Thyroid gland (tissue), 4 donors: ENCODE measurements at regions not wholly inside any gene's neighbourhood (a gene's known extent, or its start where the extent isn't known, plus 50 kb on each side); places are given as distances from the start of the nearest gene placed in this dataset.

Experiments
- DNase-seq, 2 donors: peaks; one replicate each; pipeline ENCODE4 v3.0.0-alpha.2; 2019
- H3K27ac ChIP-seq, 3 donors: fragments of 200-600 bp; sonication (generic); 1 replicate in 2 of 3; 2 replicates in 1 of 3; pipeline ENCODE4 v1.5.1; 2016 to 2019; ENCODE audit warnings: mild to moderate bottlenecking in 1 of 3, moderate library complexity in 1 of 3
- H3K27me3 ChIP-seq: fragments of 200-600 bp; sonication (generic); one replicate; pipeline ENCODE4 v1.5.1; 2019
- H3K36me3 ChIP-seq, 2 donors: fragments of 200-600 bp; sonication (generic); one replicate each; pipeline ENCODE4 v1.5.1; 2016 to 2019
- H3K4me1 ChIP-seq, 2 donors: fragments of 200-600 bp; sonication (generic); one replicate each; pipeline ENCODE4 v1.5.1; 2017 to 2019
- H3K4me3 ChIP-seq, 3 donors: fragments of 200-600 bp; sonication (generic); replicated peaks in 1 of 3; 1 replicate in 2 of 3; 2 replicates in 1 of 3; pipeline ENCODE4 v1.5.1; 2016; ENCODE audit warnings: mild to moderate bottlenecking in 1 of 3
- H3K9me3 ChIP-seq: fragments of 200-600 bp; sonication (generic); one replicate; pipeline ENCODE4 v1.5.1; 2017
- POLR2A ChIP-seq, 2 donors: fragments of 450-650 bp; IDR thresholded peaks; one replicate each; pipeline ENCODE4 v1.6.1; 2017; ENCODE audit warnings: antibody characterized with exemption in 2 of 2, mild to moderate bottlenecking in 2 of 2, moderate library complexity in 1 of 2
- WGBS, 2 donors: methylation state at CpG; one replicate each; pipeline ENCODE4 v1.1.5; 2017; 5-methylcytosine and 5-hydroxymethylcytosine counted together
- intact Hi-C: fragments of 100-400 bp; cut with DNase I; formaldehyde crosslinking; loops from one replicate; pipeline ENCODE4 v1.15.1; 2023
- TF ChIP-seq, protein P1 (sequence below), 6 experiments: fragments of 200-600 bp in 3 of 6; fragments of 450-650 bp in 3 of 6; sonication (generic) in 3 of 6; IDR thresholded peaks; one replicate each; pipeline ENCODE4 v1.5.1; 2016 to 2019; ENCODE audit warnings: antibody characterized with exemption in 6 of 6, mild to moderate bottlenecking in 2 of 6, inconsistent platforms in 1 of 6, moderate library complexity in 1 of 6

GRCh38 chr2:78896536-78896935, 129.0 kb upstream of the REG3G start:
- intact Hi-C loops, result no loop called here
- Histone ChIP-seq H3K36me3 (no peaks in the 10 kb centered on the region), H3K27me3 (no peaks in the 10 kb centered on the region), H3K4me3 (no peak overlapping the region), H3K4me1 (no peaks in the 10 kb centered on the region), H3K27ac (no peak overlapping the region), H3K9me3 (no peaks in the 10 kb centered on the region)
- no peak for TF ChIP-seq POLR2A (IDR thresholded peaks at IDR 0.05)
- TF ChIP-seq, protein P1, sequence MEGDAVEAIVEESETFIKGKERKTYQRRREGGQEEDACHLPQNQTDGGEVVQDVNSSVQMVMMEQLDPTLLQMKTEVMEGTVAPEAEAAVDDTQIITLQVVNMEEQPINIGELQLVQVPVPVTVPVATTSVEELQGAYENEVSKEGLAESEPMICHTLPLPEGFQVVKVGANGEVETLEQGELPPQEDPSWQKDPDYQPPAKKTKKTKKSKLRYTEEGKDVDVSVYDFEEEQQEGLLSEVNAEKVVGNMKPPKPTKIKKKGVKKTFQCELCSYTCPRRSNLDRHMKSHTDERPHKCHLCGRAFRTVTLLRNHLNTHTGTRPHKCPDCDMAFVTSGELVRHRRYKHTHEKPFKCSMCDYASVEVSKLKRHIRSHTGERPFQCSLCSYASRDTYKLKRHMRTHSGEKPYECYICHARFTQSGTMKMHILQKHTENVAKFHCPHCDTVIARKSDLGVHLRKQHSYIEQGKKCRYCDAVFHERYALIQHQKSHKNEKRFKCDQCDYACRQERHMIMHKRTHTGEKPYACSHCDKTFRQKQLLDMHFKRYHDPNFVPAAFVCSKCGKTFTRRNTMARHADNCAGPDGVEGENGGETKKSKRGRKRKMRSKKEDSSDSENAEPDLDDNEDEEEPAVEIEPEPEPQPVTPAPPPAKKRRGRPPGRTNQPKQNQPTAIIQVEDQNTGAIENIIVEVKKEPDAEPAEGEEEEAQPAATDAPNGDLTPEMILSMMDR (IDR thresholded peaks at IDR 0.05), result no peak
- WGBS, 2 donors, result 57 to 61% methylated on average over 3 of the region's 3 CpGs
- no peak for DNase-seq

- Histone ChIP-seq H3K9me3 (no peaks in the 10 kb centered on the region), H3K4me3 (no peak overlapping the region), H3K4me1 (no peaks in the 10 kb centered on the region), H3K36me3 (no peaks in the 10 kb centered on the region), H3K27me3 (no peaks in the 10 kb centered on the region), H3K27ac (no peak overlapping the region)
- TF ChIP-seq, protein P1 (IDR thresholded peaks at IDR 0.05), result no peak
- TF ChIP-seq POLR2A (IDR thresholded peaks at IDR 0.05), result no peak
- 78 to 79% methylated on average over 1 of the region's 1 CpG for WGBS, 2 donors
- intact Hi-C loops, result no loop called here
- no peak for DNase-seq
These were observed 118.4 kb upstream of the REG3G start for GRCh38 chr2:78907089-78907488.

DNA sequence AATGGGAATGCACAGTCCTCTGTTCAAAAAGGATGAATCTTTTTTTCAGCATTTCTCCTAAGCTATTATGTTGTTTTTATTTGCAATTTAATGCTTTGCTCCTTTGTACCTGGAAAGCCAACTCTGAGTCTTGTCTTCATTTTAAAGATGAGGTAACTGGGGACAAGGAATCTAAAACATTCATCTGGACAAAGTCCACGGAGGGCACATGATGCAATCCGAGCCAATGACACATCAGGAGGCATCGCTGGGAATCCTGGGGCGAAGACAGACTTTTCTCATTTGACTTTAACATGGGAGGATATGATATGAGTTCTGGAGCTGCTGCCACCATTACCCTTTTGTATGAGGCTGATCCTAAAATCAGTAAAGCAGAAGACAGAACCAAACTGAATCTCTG, 116.5 kb upstream of the REG3G start:
- no peak for DNase-seq
- Histone ChIP-seq H3K4me3 (no peak overlapping the region), H3K27me3 (no peaks in the 10 kb centered on the region), H3K9me3 (no peaks in the 10 kb centered on the region), H3K27ac (no peak overlapping the region), H3K36me3 (no peaks in the 10 kb centered on the region), H3K4me1 (no peaks in the 10 kb centered on the region)
- intact Hi-C loops, result no loop called here
- TF ChIP-seq, protein P1 (IDR thresholded peaks at IDR 0.05), result no peak
- TF ChIP-seq POLR2A (IDR thresholded peaks at IDR 0.05), result no peak
- WGBS, 2 donors, result 90 to 94% methylated on average over 4 of the region's 4 CpGs

DNA sequence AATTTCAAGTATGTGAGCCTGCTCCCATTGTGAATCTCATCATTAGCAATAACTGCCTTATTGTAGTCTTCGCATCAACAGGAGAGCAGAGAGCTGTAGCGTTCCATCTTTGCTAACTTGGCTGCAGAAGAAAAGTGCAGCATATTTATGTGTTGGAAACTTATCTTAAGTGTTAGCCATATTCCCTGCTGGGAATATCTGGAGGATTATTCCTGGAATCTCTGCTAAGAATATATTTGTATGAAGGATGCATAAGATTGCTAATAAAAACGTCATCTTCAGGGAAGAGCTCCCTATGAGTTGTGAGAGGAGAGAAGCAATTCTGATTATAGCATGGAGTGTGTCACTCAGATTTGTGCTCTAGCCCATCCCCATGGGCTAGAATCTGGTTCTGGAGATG, 115.1 kb upstream of the REG3G start:
- no peak for TF ChIP-seq POLR2A (IDR thresholded peaks at IDR 0.05)
- TF ChIP-seq, protein P1 (IDR thresholded peaks at IDR 0.05), result no peak
- Histone ChIP-seq H3K4me3 (no peak overlapping the region), H3K9me3 (no peaks in the 10 kb centered on the region), H3K4me1 (no peaks in the 10 kb centered on the region), H3K36me3 (no peaks in the 10 kb centered on the region), H3K27me3 (no peaks in the 10 kb centered on the region), H3K27ac (no peak overlapping the region)
- DNase-seq, result no peak
- intact Hi-C loops, result no loop called here
- 48 to 67% methylated on average over 3 of the region's 3 CpGs for WGBS, 2 donors

DNA sequence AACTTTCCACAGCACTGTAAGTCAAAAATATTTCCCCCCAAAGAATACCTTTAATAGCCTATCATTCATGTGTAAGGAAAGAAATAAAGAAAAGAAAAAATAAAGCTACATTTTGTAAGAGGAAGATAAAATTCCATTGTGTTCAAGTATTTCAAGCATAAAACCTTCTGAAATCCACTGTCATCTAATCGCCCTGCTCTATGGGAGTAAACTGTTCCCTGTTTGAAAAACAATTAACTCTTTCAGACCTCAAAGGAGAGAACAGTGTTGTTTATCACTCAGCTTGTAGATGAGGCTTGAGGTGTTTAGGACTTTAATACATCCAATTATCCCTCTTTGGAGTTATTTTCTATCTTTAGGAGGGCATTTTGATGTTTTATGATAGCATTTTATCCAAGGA, 112.2 kb upstream of the REG3G start:
- intact Hi-C loops, result no loop called here
- DNase-seq, result no peak

More for the DNA sequence above, 112.2 kb upstream of the REG3G start:
- TF ChIP-seq, protein P1 (IDR thresholded peaks at IDR 0.05), result no peak
- TF ChIP-seq POLR2A (IDR thresholded peaks at IDR 0.05), result no peak
- H3K9me3 ChIP-seq, result no peaks in the 10 kb centered on the region
- WGBS, 2 donors, result 25 to 31% methylated on average over 1 of the region's 1 CpG
- no peak overlapping the region for H3K4me3 ChIP-seq
- no peaks in the 10 kb centered on the region for H3K27me3 ChIP-seq
- H3K4me1 ChIP-seq, result no peaks in the 10 kb centered on the region
- no peaks in the 10 kb centered on the region for H3K36me3 ChIP-seq
- H3K27ac ChIP-seq, result no peak overlapping the region
